H9 (cell line): ENCODE measurements at regions not wholly inside any gene's neighbourhood (a gene's known extent, or its start where the extent isn't known, plus 50 kb on each side); places are given as distances from the start of the nearest gene placed in this dataset.

Experiments used
- DNase-seq: peaks from one replicate; pipeline ENCODE4 v3.0.0-alpha.2; 2017
- H2AFZ ChIP-seq: one replicate; pipeline ENCODE4 v1.6.1; 2013; ENCODE audit warnings: mild to moderate bottlenecking, low read length, control low read depth, moderate library complexity
- H2AK5ac ChIP-seq: 2 replicates; pipeline ENCODE4 v1.6.1; 2013; ENCODE audit warnings: low read length, control low read depth, mixed read lengths; ENCODE audit not compliant: insufficient read length
- H2BK120ac ChIP-seq: one replicate; pipeline ENCODE4 v1.6.1; 2013; ENCODE audit warnings: low read depth, mild to moderate bottlenecking, low read length, control low read depth, inconsistent platforms; ENCODE audit not compliant: poor library complexity, severe bottlenecking
- H2BK12ac ChIP-seq: 2 replicates; pipeline ENCODE4 v1.6.1; 2013; ENCODE audit warnings: low read length, control low read depth, mixed read lengths, low read depth; ENCODE audit not compliant: insufficient read length
- H2BK15ac ChIP-seq: 2 replicates; pipeline ENCODE4 v1.6.1; 2013; ENCODE audit warnings: low read depth, low read length, control low read depth
- H2BK20ac ChIP-seq: one replicate; pipeline ENCODE4 v1.6.1; 2013; ENCODE audit warnings: low read depth, mild to moderate bottlenecking, low read length, control low read depth, inconsistent platforms; ENCODE audit not compliant: poor library complexity, severe bottlenecking
- H2BK5ac ChIP-seq: 2 replicates; pipeline ENCODE4 v1.6.1; 2013; ENCODE audit warnings: low read length, control low read depth, mixed read lengths; ENCODE audit not compliant: insufficient read length
- H3K14ac ChIP-seq: 2 replicates; pipeline ENCODE4 v1.6.1; 2013; ENCODE audit warnings: low read length, control low read depth; ENCODE audit not compliant: insufficient read depth
- H3K18ac ChIP-seq: 2 replicates; pipeline ENCODE4 v1.6.1; 2013; ENCODE audit warnings: low read depth, mild to moderate bottlenecking, mixed read lengths, low read length, control low read depth; ENCODE audit not compliant: insufficient read length
- H3K23ac ChIP-seq: 2 replicates; pipeline ENCODE4 v1.6.1; 2013; ENCODE audit warnings: low read length, control low read depth, mixed read lengths, low read depth; ENCODE audit not compliant: insufficient read length
- H3K23me2 ChIP-seq: 2 replicates; pipeline ENCODE4 v1.6.1; 2013; ENCODE audit warnings: low read depth, mild to moderate bottlenecking, mixed read lengths, low read length, control low read depth; ENCODE audit not compliant: insufficient read length, poor library complexity, severe bottlenecking
- H3K27ac ChIP-seq: 2 replicates; pipeline ENCODE4 v1.5.1; 2013; ENCODE audit warnings: low read length, control low read depth, mixed read lengths, low read depth; ENCODE audit not compliant: insufficient read length
- H3K27me3 ChIP-seq: 2 replicates; pipeline ENCODE4 v1.6.1; 2013; ENCODE audit warnings: low read length, control low read depth, inconsistent platforms; ENCODE audit not compliant: insufficient read depth
- H3K4ac ChIP-seq: 2 replicates; pipeline ENCODE4 v1.6.1; 2013; ENCODE audit warnings: low read depth, mild to moderate bottlenecking, control low read depth, inconsistent platforms, low read length, moderate library complexity
- H3K4me1 ChIP-seq: 2 replicates; pipeline ENCODE4 v1.6.1; 2013; ENCODE audit warnings: low read length, control low read depth, inconsistent platforms; ENCODE audit not compliant: insufficient read depth
- H3K4me2 ChIP-seq: 2 replicates; pipeline ENCODE4 v1.6.1; 2013; ENCODE audit warnings: low read length, control low read depth, mixed read lengths; ENCODE audit not compliant: insufficient read length, insufficient read depth
- H3K56ac ChIP-seq: 2 replicates; pipeline ENCODE4 v1.6.1; 2013; ENCODE audit warnings: low read depth, mild to moderate bottlenecking, mixed read lengths, low read length, control low read depth; ENCODE audit not compliant: insufficient read length
- H3K79me1 ChIP-seq: 2 replicates; pipeline ENCODE4 v1.6.1; 2013; ENCODE audit warnings: low read depth, mild to moderate bottlenecking, moderate library complexity, low read length, control low read depth, inconsistent platforms; ENCODE audit not compliant: insufficient read depth, poor library complexity, severe bottlenecking
- H3K79me2 ChIP-seq: 2 replicates; pipeline ENCODE4 v1.6.1; 2013; ENCODE audit warnings: low read length, control low read depth, inconsistent platforms; ENCODE audit not compliant: insufficient read depth
- H3K9ac ChIP-seq: 2 replicates; pipeline ENCODE4 v1.6.1; 2013; ENCODE audit warnings: low read length, control low read depth, mixed read lengths; ENCODE audit not compliant: insufficient read length; ENCODE audit errors: extremely low read depth
- H3K9me3 ChIP-seq: one replicate; pipeline ENCODE4 v1.6.1; 2013; ENCODE audit warnings: low read depth, low read length, inconsistent platforms; ENCODE audit not compliant: control insufficient read depth
- H3T11ph ChIP-seq: one replicate; pipeline ENCODE4 v1.6.1; 2013; ENCODE audit warnings: mild to moderate bottlenecking, low read length, control low read depth, inconsistent platforms
- H4K20me1 ChIP-seq: one replicate; pipeline ENCODE4 v1.6.1; 2013; ENCODE audit not compliant: control insufficient read depth, insufficient read length, insufficient read depth
- H4K5ac ChIP-seq: 2 replicates; pipeline ENCODE4 v1.6.1; 2013; ENCODE audit warnings: low read depth, mild to moderate bottlenecking, mixed read lengths, low read length, control low read depth; ENCODE audit not compliant: insufficient read length
- H4K8ac ChIP-seq: replicated peaks from 2 replicates; pipeline ENCODE4 v1.6.1; 2013; ENCODE audit warnings: low read length, control low read depth, mixed read lengths, low read depth; ENCODE audit not compliant: insufficient read length
- H4K91ac ChIP-seq: 2 replicates; pipeline ENCODE4 v1.6.1; 2013; ENCODE audit warnings: low read depth, mild to moderate bottlenecking, moderate library complexity, mixed read lengths, low read length, control low read depth; ENCODE audit not compliant: insufficient read length
- H3K27ac Mint-ChIP-seq, 3 experiments: 2 replicates in 2 of 3; 3 replicates in 1 of 3; pipeline ENCODE4 v1.8.0; 2020 to 2021; ENCODE audit warnings: mixed read lengths in 3 of 3, mild to moderate bottlenecking in 1 of 3, moderate library complexity in 1 of 3
- H3K27me3 Mint-ChIP-seq: 2 replicates; pipeline ENCODE4 v1.8.0; 2021; ENCODE audit warnings: low read depth, mild to moderate bottlenecking, moderate library complexity, mixed read lengths
- H3K36me3 Mint-ChIP-seq, 3 experiments: 2 replicates in 2 of 3; 3 replicates in 1 of 3; pipeline ENCODE4 v1.8.0; 2020 to 2021; ENCODE audit warnings: low read depth in 3 of 3, mixed read lengths in 3 of 3; ENCODE audit not compliant: insufficient read depth in 1 of 3
- H3K4me1 Mint-ChIP-seq, 2 experiments: 2 replicates each; pipeline ENCODE4 v1.8.0; 2020; ENCODE audit warnings: mixed read lengths in 2 of 2
- H3K4me3 Mint-ChIP-seq, 2 experiments: 2 replicates in 1 of 2; 3 replicates in 1 of 2; pipeline ENCODE4 v1.8.0; 2020 to 2021; ENCODE audit warnings: mild to moderate bottlenecking in 2 of 2, mixed read lengths in 2 of 2, moderate library complexity in 1 of 2
- H3K9me3 Mint-ChIP-seq, 2 experiments: 2 replicates in 1 of 2; 3 replicates in 1 of 2; pipeline ENCODE4 v1.8.0; 2020; ENCODE audit warnings: mild to moderate bottlenecking in 2 of 2, mixed read lengths in 2 of 2, moderate library complexity in 1 of 2
- CTCF ChIP-seq: fragments of 200-600 bp; sonication (generic); conservative IDR thresholded peaks from 3 replicates; pipeline ENCODE4 v1.8.0; 2021; ENCODE audit warnings: antibody characterized with exemption, mild to moderate bottlenecking
- WGBS: extraction: QIAGEN DNeasy Blood & Tissue Kit; methylation state at CpG from one replicate; pipeline ENCODE4 v1.1.7; 2013; ENCODE audit warnings: missing lambda C conversion rate, low lambda C conversion rate, mixed read lengths; ENCODE audit not compliant: insufficient read length; ENCODE audit errors: extremely low coverage; 5-methylcytosine and 5-hydroxymethylcytosine counted together

GRCh38 chr13:79126706-79127105 is 279.3 kb downstream of the RBM26 start:
- Histone ChIP-seq H3K79me1 (no peaks in the 10 kb centered on the region), H4K91ac (no peak overlapping the region), H3K79me2 (no peaks in the 10 kb centered on the region), H2BK15ac (no peak overlapping the region), H3K9ac (no peak overlapping the region), H3T11ph (no peak overlapping the region), H3K27ac (no peak overlapping the region), H3K27me3 (no peaks in the 10 kb centered on the region), H2BK5ac (no peak overlapping the region), H2AK5ac (no peak overlapping the region), H3K14ac (no peak overlapping the region), H4K20me1 (no peaks in the 10 kb centered on the region), H3K18ac (no peak overlapping the region), H2AFZ (no peak overlapping the region), H3K4me2 (no peak overlapping the region), H3K4me1 (no peaks in the 10 kb centered on the region; the same call in 1 of the 2 replicates), H3K23me2 (no peaks in the 10 kb centered on the region), H3K4ac (no peak overlapping the region), H3K23ac (no peak overlapping the region), H2BK20ac (no peak overlapping the region), H4K8ac (no peak overlapping the region), H3K9me3 (no peaks in the 10 kb centered on the region), H4K5ac (no peak overlapping the region), H2BK120ac (no peak overlapping the region), H2BK12ac (no peak overlapping the region), H3K56ac (no peak overlapping the region)
- TF ChIP-seq CTCF = no peak
- Mint-ChIP-seq H3K9me3 (peaks cover 0 to 3% of the 10 kb centered on the region in 2 experiments; a peak in 2 of 5 replicates), H3K36me3 (no peaks in the 10 kb centered on the region), H3K27ac (no peak overlapping the region), H3K4me1 (peaks cover 5 to 6% of the 10 kb centered on the region in 2 experiments), H3K4me3 (no peak overlapping the region), H3K27me3 (no peaks in the 10 kb centered on the region)
- WGBS = no CpG with 5 or more reads among the region's 1 CpG
- DNase-seq = no peak
